Activated CD4-positive, alpha-beta memory T cell treated with anti-CD3 and anti-CD28 coated beads, Interleukin-2, amount 10 ng/mL, durations not matched to agents 7 days and 5 days (primary cell): ENCODE measurements at regions not wholly inside any gene's neighbourhood (a gene's known extent, or its start where the extent isn't known, plus 50 kb on each side); places are given as distances from the start of the nearest gene placed in this dataset.
"Not testable (repeated sequence)": the region's sequence is repeated elsewhere in the genome, so short reads cannot be mapped to it uniquely, and the experiment has no call there.

Experiments used
- CTCF ChIA-PET: fragments of 350-600 bp; sonication (Branson Sonifier 250); formaldehyde crosslinking; loops from one replicate; lab custom pipeline; 2021; ENCODE audit warnings: antibody characterized with exemption, inconsistent platforms; lab: Charles Lee
- POLR2A ChIA-PET: fragments of 350-600 bp; sonication (Branson Sonifier 250); formaldehyde crosslinking; loops from one replicate; lab custom pipeline; 2021; ENCODE audit warnings: antibody characterized with exemption; lab: Charles Lee
- DNase-seq: peaks from one replicate; pipeline ENCODE4 v3.0.0-alpha.2; 2020
- H3K27ac Mint-ChIP-seq: one replicate; pipeline ENCODE4 v1.8.0; 2021; ENCODE audit warnings: mild to moderate bottlenecking, mixed read lengths
- H3K27me3 Mint-ChIP-seq: one replicate; pipeline ENCODE4 v1.8.0; 2021; ENCODE audit warnings: mixed read lengths
- H3K36me3 Mint-ChIP-seq: one replicate; pipeline ENCODE4 v1.8.0; 2021; ENCODE audit warnings: low read depth, mixed read lengths
- H3K4me1 Mint-ChIP-seq: one replicate; pipeline ENCODE4 v1.8.0; 2021; ENCODE audit warnings: mixed read lengths
- H3K4me3 Mint-ChIP-seq: one replicate; pipeline ENCODE4 v1.8.0; 2021; ENCODE audit warnings: mild to moderate bottlenecking, mixed read lengths
- H3K9me3 Mint-ChIP-seq: one replicate; pipeline ENCODE4 v1.8.0; 2021; ENCODE audit warnings: mixed read lengths

GRCh38 chr17:34487626-34488025 lies 91.8 kb upstream of the TMEM132E start:
- ChIA-PET CTCF (no interaction called here), POLR2A (no interaction called here)
- H3K27ac Mint-ChIP-seq: no peak overlapping the region
- H3K9me3 Mint-ChIP-seq: no peaks in the 10 kb centered on the region
- no peaks in the 10 kb centered on the region for H3K36me3 Mint-ChIP-seq
- no peak for DNase-seq
- H3K27me3 Mint-ChIP-seq: peaks cover 29% of the 10 kb centered on the region
- H3K4me1 Mint-ChIP-seq: peaks cover 6% of the 10 kb centered on the region
- H3K4me3 Mint-ChIP-seq: no peak overlapping the region

DNA sequence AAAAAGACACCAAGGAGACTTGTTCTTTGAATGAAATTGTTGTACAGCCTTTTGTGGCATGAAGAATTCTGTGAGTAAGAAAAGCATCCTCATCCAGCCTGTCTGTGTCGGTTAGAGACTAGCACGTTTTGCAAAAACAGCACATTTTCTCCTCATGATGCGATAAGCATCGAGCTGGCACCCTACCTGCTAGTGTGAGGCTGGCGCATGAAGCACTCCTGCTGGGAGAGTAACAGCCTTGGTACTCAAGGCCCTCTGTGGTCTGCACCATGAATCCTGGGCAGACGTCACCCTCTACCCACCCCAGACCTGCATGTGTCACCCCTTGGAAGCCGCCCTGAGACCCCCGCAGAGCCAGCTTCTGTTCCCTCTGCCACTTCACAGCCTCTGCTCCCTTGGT lies 92.6 kb upstream of the TMEM132E start:
- ChIA-PET POLR2A (no interaction called here), CTCF (no interaction called here)
- H3K27me3 Mint-ChIP-seq: peaks cover 29% of the 10 kb centered on the region
- DNase-seq: no peak
- H3K36me3 Mint-ChIP-seq: no peaks in the 10 kb centered on the region
- no peak overlapping the region for H3K4me3 Mint-ChIP-seq
- peaks cover 6% of the 10 kb centered on the region for H3K4me1 Mint-ChIP-seq
- no peaks in the 10 kb centered on the region for H3K9me3 Mint-ChIP-seq
- H3K27ac Mint-ChIP-seq: no peak overlapping the region

DNA sequence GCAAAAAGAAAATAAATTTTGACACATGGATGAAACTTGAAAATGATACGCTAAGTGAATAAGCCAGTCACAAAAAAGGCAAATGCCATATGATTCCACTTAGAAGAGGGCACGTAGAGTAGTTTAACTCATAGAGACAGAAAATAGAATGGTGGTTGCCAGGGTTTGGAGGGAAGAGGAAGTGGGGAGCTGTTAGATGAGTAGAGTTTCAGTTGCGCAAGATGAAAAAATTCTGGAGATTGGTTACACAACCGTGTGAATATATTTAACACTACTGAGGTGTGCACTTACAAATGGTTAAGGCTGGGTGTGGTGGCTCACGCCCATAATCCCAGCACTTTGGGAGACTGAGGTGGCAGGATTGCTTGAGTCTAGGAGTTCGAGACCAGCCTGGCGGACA lies 93.4 kb upstream of the TMEM132E start:
- H3K4me3 Mint-ChIP-seq: no peak overlapping the region
- H3K9me3 Mint-ChIP-seq: no peaks in the 10 kb centered on the region
- no peak for DNase-seq
- H3K36me3 Mint-ChIP-seq: no peaks in the 10 kb centered on the region
- H3K27ac Mint-ChIP-seq: no peak overlapping the region
- H3K27me3 Mint-ChIP-seq: peaks cover 32% of the 10 kb centered on the region
- POLR2A ChIA-PET: no interaction called here
- H3K4me1 Mint-ChIP-seq: peaks cover 6% of the 10 kb centered on the region
- CTCF ChIA-PET: no interaction called here

DNA sequence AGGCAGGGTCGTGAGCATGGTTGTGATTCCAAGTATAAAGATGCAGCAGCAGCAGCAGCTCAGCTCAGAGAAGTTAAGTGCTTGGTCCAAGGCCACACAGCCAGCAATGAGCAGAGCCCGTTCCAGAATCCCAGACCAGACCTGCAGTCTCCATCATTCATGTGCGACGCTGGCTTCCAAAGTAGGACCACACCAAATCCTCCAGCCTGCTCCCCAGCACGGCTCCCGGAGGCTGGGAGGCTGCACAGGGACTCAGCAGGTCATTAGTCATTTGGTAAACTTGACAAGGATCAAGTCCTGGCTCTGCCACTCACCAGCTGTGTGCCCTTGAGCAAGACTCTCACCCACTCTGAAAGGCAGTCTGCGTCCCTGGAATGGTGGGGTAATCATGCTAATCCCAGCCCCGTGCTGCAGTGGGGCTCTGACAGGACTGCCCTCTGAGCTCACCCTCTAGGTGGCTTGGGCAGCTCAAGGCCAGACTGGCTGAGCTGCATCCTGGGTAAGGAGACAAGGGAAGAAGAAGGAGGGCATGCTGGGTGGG lies 95.1 kb upstream of the TMEM132E start:
- no peak for DNase-seq
- POLR2A ChIA-PET: no interaction called here
- Mint-ChIP-seq H3K27ac (no peak overlapping the region), H3K4me1 (peaks cover 6% of the 10 kb centered on the region), H3K9me3 (no peaks in the 10 kb centered on the region), H3K4me3 (no peak overlapping the region), H3K36me3 (no peaks in the 10 kb centered on the region), H3K27me3 (peaks cover 27% of the 10 kb centered on the region)
- CTCF ChIA-PET: no interaction called here

DNA sequence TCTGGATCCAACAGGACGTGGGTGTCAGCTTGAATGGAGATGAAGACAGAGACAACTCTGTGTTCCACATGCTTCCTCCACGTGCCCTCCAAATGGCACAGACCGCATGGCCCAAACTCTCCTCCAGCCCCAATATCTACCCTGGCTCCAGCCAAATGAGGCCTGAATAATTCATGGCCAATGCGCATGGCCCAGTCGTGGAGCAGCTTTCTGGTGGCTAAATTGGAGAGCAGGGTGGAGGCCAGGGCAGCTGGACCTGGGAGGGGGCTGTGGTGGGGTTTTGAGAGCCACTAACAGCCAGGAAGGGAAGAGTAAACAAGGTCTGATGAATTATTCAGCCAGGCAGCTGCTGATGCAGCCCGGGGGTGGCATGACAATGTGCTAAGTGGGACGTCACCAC lies 96.7 kb upstream of the TMEM132E start:
- no peak for DNase-seq
- POLR2A ChIA-PET: interaction anchor here (0.6 kb wide), 1 partner anchor 1054 kb away, joined by 3 read pairs; no protein-coding TSS in a partner anchor
- Mint-ChIP-seq H3K9me3 (no peaks in the 10 kb centered on the region), H3K27ac (no peak overlapping the region), H3K4me1 (peaks cover 6% of the 10 kb centered on the region), H3K27me3 (peaks cover 28% of the 10 kb centered on the region), H3K4me3 (no peak overlapping the region), H3K36me3 (no peaks in the 10 kb centered on the region)
- CTCF ChIA-PET: no interaction called here

DNA sequence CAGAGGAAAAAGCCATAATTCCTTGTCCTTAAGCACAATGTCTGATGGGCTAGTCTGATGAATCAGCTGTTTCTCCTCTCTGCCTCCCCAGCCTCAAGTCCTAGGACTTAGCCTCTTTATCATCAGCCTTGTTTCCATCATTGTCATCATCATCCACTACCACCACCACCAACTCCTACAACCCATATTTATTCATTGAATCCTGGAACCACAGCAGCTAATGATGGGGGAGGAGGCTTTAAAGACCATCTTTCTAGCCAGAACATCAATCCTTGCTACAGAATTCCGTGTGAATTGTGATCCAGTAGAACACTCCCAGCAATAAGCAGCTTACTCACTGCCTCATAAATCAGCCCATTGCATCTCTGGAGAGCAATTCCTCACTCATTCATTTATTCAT lies 97.6 kb upstream of the TMEM132E start:
- CTCF ChIA-PET: no interaction called here
- POLR2A ChIA-PET: no interaction called here
- no peak for DNase-seq
- H3K27me3 Mint-ChIP-seq: peaks cover 20% of the 10 kb centered on the region
- no peaks in the 10 kb centered on the region for H3K36me3 Mint-ChIP-seq
- H3K4me1 Mint-ChIP-seq: peaks cover 6% of the 10 kb centered on the region
- H3K9me3 Mint-ChIP-seq: no peaks in the 10 kb centered on the region
- H3K4me3 Mint-ChIP-seq: no peak overlapping the region
- H3K27ac Mint-ChIP-seq: no peak overlapping the region

DNA sequence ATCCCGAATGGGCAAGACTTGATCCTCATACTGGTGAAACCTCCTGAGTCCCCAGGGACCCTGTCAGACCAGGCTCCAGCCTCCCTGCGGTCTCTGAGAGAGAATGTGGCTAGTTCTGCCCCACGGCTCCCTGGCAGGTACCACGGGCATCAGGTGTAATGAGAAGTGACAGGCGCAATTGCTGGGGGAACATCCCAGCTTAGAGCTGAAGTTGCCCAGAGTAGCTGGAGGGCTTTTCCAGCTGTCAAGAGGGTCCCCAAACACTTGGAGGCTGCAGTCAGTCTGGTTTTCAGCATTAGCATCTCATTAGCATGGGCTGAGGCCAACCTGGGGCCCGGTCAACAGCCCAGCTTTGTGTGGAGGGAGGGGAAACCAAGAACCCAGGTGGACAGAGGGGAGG lies 100.0 kb upstream of the TMEM132E start:
- H3K27ac Mint-ChIP-seq: no peak overlapping the region
- ChIA-PET CTCF (no interaction called here), POLR2A (no interaction called here)
- H3K4me3 Mint-ChIP-seq: no peak overlapping the region
- H3K4me1 Mint-ChIP-seq: no peaks in the 10 kb centered on the region
- H3K9me3 Mint-ChIP-seq: no peaks in the 10 kb centered on the region
- H3K36me3 Mint-ChIP-seq: no peaks in the 10 kb centered on the region
- DNase-seq: no peak
- peaks cover 21% of the 10 kb centered on the region for H3K27me3 Mint-ChIP-seq

DNA sequence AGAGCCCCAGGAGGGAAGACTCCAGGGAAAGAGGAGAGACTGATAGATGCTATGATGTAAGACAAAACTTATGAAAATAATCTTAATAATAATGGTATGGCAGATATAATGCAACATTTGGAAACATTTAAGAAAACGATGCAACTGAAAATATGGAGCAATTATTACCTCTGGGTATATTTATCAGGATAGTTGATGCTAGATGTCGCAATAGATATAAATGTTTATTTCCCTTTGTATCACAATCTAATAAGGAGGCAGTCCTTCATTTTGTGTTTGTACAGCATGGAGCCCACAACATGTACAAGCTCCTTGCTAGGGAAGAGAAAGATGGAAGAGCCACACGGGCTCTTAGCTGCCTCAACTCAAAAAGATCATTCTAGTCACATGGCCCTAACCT lies 101.1 kb upstream of the TMEM132E start:
- CTCF ChIA-PET: no interaction called here
- no peak overlapping the region for H3K4me3 Mint-ChIP-seq
- H3K27ac Mint-ChIP-seq: no peak overlapping the region
- H3K9me3 Mint-ChIP-seq: no peaks in the 10 kb centered on the region
- H3K4me1 Mint-ChIP-seq: no peaks in the 10 kb centered on the region
- POLR2A ChIA-PET: no interaction called here
- H3K36me3 Mint-ChIP-seq: no peaks in the 10 kb centered on the region
- DNase-seq: no peak
- H3K27me3 Mint-ChIP-seq: peaks cover 22% of the 10 kb centered on the region

DNA sequence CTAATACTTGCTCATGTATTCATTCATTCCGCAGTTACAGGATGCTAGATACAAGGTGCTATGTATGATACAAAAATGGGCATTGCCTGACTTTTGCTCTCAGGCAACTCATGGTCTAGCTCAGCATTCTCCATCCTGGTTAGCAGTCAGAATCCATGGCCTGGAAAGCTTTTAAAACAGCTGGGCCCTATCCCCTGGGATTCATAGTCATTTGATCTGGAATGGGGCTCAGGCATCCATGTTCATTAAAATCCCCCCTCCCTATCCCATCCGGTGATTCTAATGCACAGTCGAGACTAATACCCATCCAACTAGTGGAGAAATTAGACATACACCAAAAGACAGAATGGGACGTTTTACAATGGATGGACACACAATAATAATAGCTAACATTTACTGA lies 104.1 kb upstream of the TMEM132E start:
- Mint-ChIP-seq H3K4me3 (no peak overlapping the region), H3K9me3 (no peaks in the 10 kb centered on the region), H3K27me3 (peaks cover 28% of the 10 kb centered on the region), H3K36me3 (no peaks in the 10 kb centered on the region), H3K4me1 (no peaks in the 10 kb centered on the region), H3K27ac (no peak overlapping the region)
- CTCF ChIA-PET: no interaction called here
- no peak for DNase-seq
- POLR2A ChIA-PET: no interaction called here

DNA sequence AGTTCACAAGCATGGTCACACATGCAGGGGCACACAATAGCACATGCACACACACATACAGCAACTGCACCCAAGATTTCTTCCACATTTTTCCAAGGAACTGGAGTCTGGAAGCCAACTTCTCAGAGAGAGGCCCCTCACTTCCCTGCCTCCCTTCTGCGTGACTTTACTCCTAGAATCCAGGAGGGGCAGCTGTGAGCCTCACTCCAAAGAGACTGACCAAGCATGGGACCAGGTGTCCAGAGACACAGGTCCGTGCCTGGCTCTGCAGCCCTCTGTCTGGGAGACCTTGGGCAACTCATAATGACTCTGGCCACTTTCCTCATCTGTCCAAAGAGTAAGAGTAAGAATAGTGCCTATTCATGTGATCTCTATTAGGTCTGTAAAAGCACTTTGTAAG lies 104.7 kb upstream of the TMEM132E start:
- no peak overlapping the region for H3K4me3 Mint-ChIP-seq
- ChIA-PET POLR2A (no interaction called here), CTCF (interaction anchor here (0.5 kb wide), 1 partner anchor 122 kb away, joined by 4 read pairs; no protein-coding TSS in a partner anchor)
- H3K9me3 Mint-ChIP-seq: no peaks in the 10 kb centered on the region
- H3K27me3 Mint-ChIP-seq: peaks cover 29% of the 10 kb centered on the region
- no peak for DNase-seq
- H3K4me1 Mint-ChIP-seq: no peaks in the 10 kb centered on the region
- H3K27ac Mint-ChIP-seq: no peak overlapping the region
- no peaks in the 10 kb centered on the region for H3K36me3 Mint-ChIP-seq

GRCh38 chr17:34472363-34472762 lies 107.0 kb upstream of the TMEM132E start:
- Mint-ChIP-seq H3K36me3 (no peaks in the 10 kb centered on the region), H3K4me1 (no peaks in the 10 kb centered on the region), H3K4me3 (no peak overlapping the region), H3K27ac (no peak overlapping the region), H3K9me3 (no peaks in the 10 kb centered on the region), H3K27me3 (peaks cover 22% of the 10 kb centered on the region)
- DNase-seq: no peak
- ChIA-PET POLR2A (no interaction called here), CTCF (interaction anchor here (0.6 kb wide), 1 partner anchor 128 kb away, joined by 3 read pairs; no protein-coding TSS in a partner anchor)

GRCh38 chr17:34471278-34471677 lies 108.1 kb upstream of the TMEM132E start:
- H3K4me3 Mint-ChIP-seq, H3K9me3 Mint-ChIP-seq, H3K27ac Mint-ChIP-seq, POLR2A ChIA-PET, DNase-seq, CTCF ChIA-PET, H3K4me1 Mint-ChIP-seq, H3K36me3 Mint-ChIP-seq: not testable (repeated sequence)
- peaks cover 22% of the 10 kb centered on the region for H3K27me3 Mint-ChIP-seq

DNA sequence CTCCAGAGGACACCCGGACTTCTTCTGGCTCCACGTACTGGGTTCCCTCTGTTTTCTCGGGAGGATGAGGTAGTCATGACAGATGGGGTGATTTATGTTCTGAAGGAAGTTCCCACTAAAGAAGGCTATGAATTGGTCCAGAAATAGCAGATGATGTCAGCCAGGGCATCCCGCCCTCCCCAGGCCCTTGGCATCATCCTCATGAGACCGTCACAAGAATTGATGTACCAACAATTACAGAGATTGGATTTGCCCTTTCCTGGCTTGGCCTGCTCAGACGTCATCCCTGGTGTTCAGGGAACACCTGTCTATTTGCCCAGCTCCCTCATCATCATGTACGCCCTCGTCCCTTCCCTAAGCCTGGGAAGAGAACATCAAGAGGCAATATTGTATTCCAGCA lies 102.8 kb upstream of the CCL1 start:
- Mint-ChIP-seq H3K4me1 (no peaks in the 10 kb centered on the region), H3K27me3 (peaks cover 8% of the 10 kb centered on the region), H3K36me3 (no peaks in the 10 kb centered on the region), H3K27ac (no peak overlapping the region), H3K4me3 (no peak overlapping the region), H3K9me3 (no peaks in the 10 kb centered on the region)
- no peak for DNase-seq
- POLR2A ChIA-PET: no interaction called here
- CTCF ChIA-PET: no interaction called here

- CTCF ChIA-PET: no interaction called here
- no peaks in the 10 kb centered on the region for H3K36me3 Mint-ChIP-seq
- POLR2A ChIA-PET: no interaction called here
- H3K4me3 Mint-ChIP-seq: no peak overlapping the region
- no peaks in the 10 kb centered on the region for H3K9me3 Mint-ChIP-seq
- no peak overlapping the region for H3K27ac Mint-ChIP-seq
- H3K4me1 Mint-ChIP-seq: no peaks in the 10 kb centered on the region
- H3K27me3 Mint-ChIP-seq: peaks cover 5% of the 10 kb centered on the region
- no peak for DNase-seq
Measured at GRCh38 chr17:34464812-34465211, 101.8 kb upstream of the CCL1 start.
